22Rv1 (cell line): ENCODE measurements at regions not wholly inside any gene's neighbourhood (a gene's known extent, or its start where the extent isn't known, plus 50 kb on each side); places are given as distances from the start of the nearest gene placed in this dataset.

ENCODE experiments used
- H3K27ac ChIP-seq: fragments of 450-650 bp; 2 replicates; pipeline ENCODE4 v1.5.1; 2017
- ZFX ChIP-seq: fragments of 450-650 bp; IDR thresholded peaks from 2 replicates; pipeline ENCODE4 v1.6.1; 2017; ENCODE audit warnings: antibody characterized with exemption, borderline replicate concordance
- TF ChIP-seq, protein P1 (sequence below): fragments of 450-650 bp; IDR thresholded peaks from 2 replicates; pipeline ENCODE4 v1.5.1; 2017; ENCODE audit warnings: mild to moderate bottlenecking

- no peak overlapping the region for H3K27ac ChIP-seq
- TF ChIP-seq, protein P1, sequence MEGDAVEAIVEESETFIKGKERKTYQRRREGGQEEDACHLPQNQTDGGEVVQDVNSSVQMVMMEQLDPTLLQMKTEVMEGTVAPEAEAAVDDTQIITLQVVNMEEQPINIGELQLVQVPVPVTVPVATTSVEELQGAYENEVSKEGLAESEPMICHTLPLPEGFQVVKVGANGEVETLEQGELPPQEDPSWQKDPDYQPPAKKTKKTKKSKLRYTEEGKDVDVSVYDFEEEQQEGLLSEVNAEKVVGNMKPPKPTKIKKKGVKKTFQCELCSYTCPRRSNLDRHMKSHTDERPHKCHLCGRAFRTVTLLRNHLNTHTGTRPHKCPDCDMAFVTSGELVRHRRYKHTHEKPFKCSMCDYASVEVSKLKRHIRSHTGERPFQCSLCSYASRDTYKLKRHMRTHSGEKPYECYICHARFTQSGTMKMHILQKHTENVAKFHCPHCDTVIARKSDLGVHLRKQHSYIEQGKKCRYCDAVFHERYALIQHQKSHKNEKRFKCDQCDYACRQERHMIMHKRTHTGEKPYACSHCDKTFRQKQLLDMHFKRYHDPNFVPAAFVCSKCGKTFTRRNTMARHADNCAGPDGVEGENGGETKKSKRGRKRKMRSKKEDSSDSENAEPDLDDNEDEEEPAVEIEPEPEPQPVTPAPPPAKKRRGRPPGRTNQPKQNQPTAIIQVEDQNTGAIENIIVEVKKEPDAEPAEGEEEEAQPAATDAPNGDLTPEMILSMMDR, result no peak
- TF ChIP-seq ZFX, result no peak
These were observed 330.3 kb upstream of the NPSR1 start for GRCh38 chr7:34327681-34328080.

- TF ChIP-seq, protein P1, result no peak
- TF ChIP-seq ZFX, result no peak
- H3K27ac ChIP-seq, result no peak overlapping the region
These were observed 327.7 kb upstream of the NPSR1 start for GRCh38 chr7:34330308-34330707.

DNA sequence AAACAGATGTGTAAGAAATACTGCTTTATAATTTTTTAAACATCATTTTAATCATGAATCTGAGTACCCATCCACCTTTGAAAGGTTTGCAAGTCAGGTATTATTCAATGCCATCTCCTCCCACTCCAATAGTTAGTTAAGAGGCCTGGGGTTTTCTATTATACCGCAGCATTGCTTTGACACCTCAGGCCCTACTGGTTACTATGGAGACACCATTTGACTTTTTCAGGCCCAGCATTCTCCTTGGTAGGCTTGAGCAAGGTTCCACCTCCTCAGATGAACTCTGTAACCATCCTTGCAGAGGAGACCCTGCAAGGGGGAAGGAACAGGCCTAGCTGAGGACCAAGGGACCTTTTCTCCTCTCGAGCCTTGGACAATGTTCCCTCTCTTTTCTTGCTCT lies 326.9 kb upstream of the NPSR1 start:
- TF ChIP-seq ZFX, result no peak
- TF ChIP-seq, protein P1, result no peak
- H3K27ac ChIP-seq, result no peak overlapping the region

- no peak for TF ChIP-seq ZFX
- TF ChIP-seq, protein P1, result no peak
- H3K27ac ChIP-seq, result no peak overlapping the region
These were observed 326.0 kb upstream of the NPSR1 start for GRCh38 chr7:34332006-34332405.

- no peak for TF ChIP-seq ZFX
- TF ChIP-seq, protein P1, result no peak
- H3K27ac ChIP-seq, result no peak overlapping the region
These were observed 324.8 kb upstream of the NPSR1 start for GRCh38 chr7:34333184-34333583.

- no peak for TF ChIP-seq ZFX
- TF ChIP-seq, protein P1, result no peak
- no peak overlapping the region for H3K27ac ChIP-seq
These were observed 324.1 kb upstream of the NPSR1 start for GRCh38 chr7:34333925-34334324.

DNA sequence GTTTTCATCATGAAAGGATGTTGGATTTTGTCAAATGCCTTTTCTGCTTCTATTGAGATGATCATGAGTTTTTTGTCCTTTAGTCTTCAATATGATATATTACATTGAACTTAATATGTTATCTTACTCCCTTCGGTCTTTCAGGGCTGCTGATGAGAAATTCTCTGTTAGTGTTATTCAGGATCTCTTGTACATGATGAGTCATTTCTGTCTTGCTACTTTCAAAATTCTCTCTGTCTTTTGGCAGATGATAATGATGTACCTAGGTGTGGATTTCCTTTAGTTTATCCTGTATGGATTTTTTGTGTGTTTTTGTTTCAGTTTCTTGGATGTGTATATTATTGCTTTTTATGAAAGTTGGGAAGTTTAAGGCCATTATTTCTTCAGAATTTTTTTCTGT lies 320.9 kb upstream of the NPSR1 start:
- no peak overlapping the region for H3K27ac ChIP-seq
- TF ChIP-seq ZFX, result no peak
- TF ChIP-seq, protein P1, result no peak
